Naive thymus-derived CD8-positive, alpha-beta T cell (primary cell): ENCODE measurements at regions not wholly inside any gene's neighbourhood (a gene's known extent, or its start where the extent isn't known, plus 50 kb on each side); places are given as distances from the start of the nearest gene placed in this dataset.

Experiments
- ATAC-seq, 2 donors: fragments of 150-1000 bp; cut with Tn5 transposase in 1 of 2; sonication (Bioruptor Pico), chemical (Tn5 transposase) in 1 of 2; 1 replicate in 1 of 2; 2 replicates in 1 of 2; pipeline ENCODE4 v1.10.0; 2021; ENCODE audit warnings: mild to moderate bottlenecking in 2 of 2, moderate library complexity in 2 of 2
- POLR2A ChIA-PET: fragments of 350-600 bp; sonication (Branson Sonifier 250); formaldehyde crosslinking; loops from one replicate; lab custom pipeline; 2021; ENCODE audit warnings: antibody characterized with exemption; lab: Charles Lee
- DNase-seq, 10 donors: peaks; one replicate each; pipeline versions ENCODE4 v3.0.0 to v3.0.0-alpha.2; 2020 to 2022
- H3K27ac Mint-ChIP-seq, 10 donors: one replicate each; pipeline ENCODE4 v1.8.0; 2020 to 2022; ENCODE audit warnings: mild to moderate bottlenecking in 10 of 10, mixed read lengths in 10 of 10, moderate library complexity in 4 of 10, inconsistent platforms in 1 of 10
- H3K27me3 Mint-ChIP-seq, 5 donors: one replicate each; pipeline ENCODE4 v1.8.0; 2021 to 2022; ENCODE audit warnings: mixed read lengths in 5 of 5
- H3K36me3 Mint-ChIP-seq, 3 donors: one replicate each; pipeline ENCODE4 v1.8.0; 2020 to 2022; ENCODE audit warnings: mixed read lengths in 3 of 3, mild to moderate bottlenecking in 2 of 3, inconsistent platforms in 1 of 3
- H3K4me1 Mint-ChIP-seq, 4 donors: one replicate each; pipeline ENCODE4 v1.8.0; 2021 to 2022; ENCODE audit warnings: mixed read lengths in 4 of 4
- H3K4me3 Mint-ChIP-seq, 10 donors: one replicate each; pipeline ENCODE4 v1.8.0; 2020 to 2022; ENCODE audit warnings: mild to moderate bottlenecking in 10 of 10, mixed read lengths in 10 of 10, moderate library complexity in 6 of 10, inconsistent platforms in 1 of 10
- H3K9me3 Mint-ChIP-seq, 9 donors: one replicate each; pipeline ENCODE4 v1.8.0; 2020 to 2022; ENCODE audit warnings: mixed read lengths in 9 of 9, mild to moderate bottlenecking in 3 of 9, inconsistent platforms in 1 of 9, moderate library complexity in 1 of 9

GRCh38 chr7:63008366-63008765 is 990.3 kb upstream of the ZNF722 start:
- H3K4me3 Mint-ChIP-seq = no peak overlapping the region
- H3K36me3 Mint-ChIP-seq = peaks cover 0 to 5% (median 0%) of the 10 kb centered on the region in 3 donors
- H3K27ac Mint-ChIP-seq = no peak overlapping the region
- POLR2A ChIA-PET = no interaction called here
- peaks cover 0 to 4% (median 0%) of the 10 kb centered on the region in 5 donors for H3K27me3 Mint-ChIP-seq
- peaks cover 0 to 27% (median 12%) of the 10 kb centered on the region in 9 donors for H3K9me3 Mint-ChIP-seq
- H3K4me1 Mint-ChIP-seq = no peaks in the 10 kb centered on the region
- ATAC-seq = no peak
- no peak for DNase-seq

GRCh38 chr7:63009771-63010170 is 988.9 kb upstream of the ZNF722 start:
- POLR2A ChIA-PET = no interaction called here
- DNase-seq (no peak), ATAC-seq (no peak)
- Mint-ChIP-seq H3K27me3 (peaks cover 0 to 4% (median 0%) of the 10 kb centered on the region in 5 donors), H3K4me3 (no peak overlapping the region), H3K27ac (no peak overlapping the region), H3K36me3 (peaks cover 0 to 8% (median 0%) of the 10 kb centered on the region in 3 donors), H3K9me3 (peaks cover 0 to 33% (median 17%) of the 10 kb centered on the region in 9 donors), H3K4me1 (no peaks in the 10 kb centered on the region)

GRCh38 chr7:63012633-63013183 is 985.9 kb upstream of the ZNF722 start:
- DNase-seq = no peak
- peaks cover 0 to 7% (median 0%) of the 10 kb centered on the region in 5 donors for H3K27me3 Mint-ChIP-seq
- H3K9me3 Mint-ChIP-seq = peaks cover 0 to 45% (median 28%) of the 10 kb centered on the region in 9 donors
- H3K27ac Mint-ChIP-seq = no peak overlapping the region
- POLR2A ChIA-PET = no interaction called here
- H3K4me1 Mint-ChIP-seq = no peaks in the 10 kb centered on the region
- ATAC-seq = no peak
- peaks cover 0 to 19% (median 0%) of the 10 kb centered on the region in 3 donors for H3K36me3 Mint-ChIP-seq
- no peak overlapping the region for H3K4me3 Mint-ChIP-seq

- peaks cover 0 to 19% (median 0%) of the 10 kb centered on the region in 3 donors for H3K36me3 Mint-ChIP-seq
- H3K4me3 Mint-ChIP-seq = no peak overlapping the region
- POLR2A ChIA-PET = no interaction called here
- peaks cover 0 to 7% (median 0%) of the 10 kb centered on the region in 5 donors for H3K27me3 Mint-ChIP-seq
- no peaks in the 10 kb centered on the region for H3K4me1 Mint-ChIP-seq
- ATAC-seq (no peak), DNase-seq (no peak)
- peaks cover 7 to 57% (median 35%) of the 10 kb centered on the region in 9 donors for H3K9me3 Mint-ChIP-seq
- H3K27ac Mint-ChIP-seq = no peak overlapping the region
These were observed 983.9 kb upstream of the ZNF722 start for GRCh38 chr7:63014792-63015191.

GRCh38 chr7:63023182-63023787 is 975.4 kb upstream of the ZNF722 start:
- POLR2A ChIA-PET = no interaction called here
- DNase-seq = no peak
- peaks cover 0 to 28% (median 2%) of the 10 kb centered on the region in 3 donors for H3K36me3 Mint-ChIP-seq

GRCh38 chr7:63024446-63024845 is 974.2 kb upstream of the ZNF722 start:
- Mint-ChIP-seq H3K4me1 (no peaks in the 10 kb centered on the region), H3K27me3 (peaks cover 0 to 8% (median 0%) of the 10 kb centered on the region in 5 donors), H3K4me3 (no peak overlapping the region), H3K36me3 (peaks cover 0 to 28% (median 2%) of the 10 kb centered on the region in 3 donors), H3K9me3 (peaks cover 5 to 59% (median 28%) of the 10 kb centered on the region in 9 donors), H3K27ac (peak overlapping the region in 1 of 10 donors; percentile 10)
- ATAC-seq = no peak
- no peak for DNase-seq
- POLR2A ChIA-PET = no interaction called here

More at GRCh38 chr7:63023182-63023787, 975.4 kb upstream of the ZNF722 start:
- Mint-ChIP-seq H3K27ac (no peak overlapping the region), H3K9me3 (peaks cover 8 to 54% (median 28%) of the 10 kb centered on the region in 9 donors), H3K4me3 (no peak overlapping the region), H3K27me3 (peaks cover 0 to 8% (median 0%) of the 10 kb centered on the region in 5 donors), H3K4me1 (no peaks in the 10 kb centered on the region)
- ATAC-seq = no peak

GRCh38 chr7:63025815-63026214 is 972.8 kb upstream of the ZNF722 start:
- H3K27ac Mint-ChIP-seq = no peak overlapping the region
- H3K36me3 Mint-ChIP-seq = peaks cover 0 to 33% (median 2%) of the 10 kb centered on the region in 3 donors
- H3K9me3 Mint-ChIP-seq = peaks cover 5 to 69% (median 24%) of the 10 kb centered on the region in 9 donors
- DNase-seq (no peak), ATAC-seq (no peak)
- H3K4me3 Mint-ChIP-seq = no peak overlapping the region
- POLR2A ChIA-PET = no interaction called here
- H3K27me3 Mint-ChIP-seq = peaks cover 0 to 8% (median 0%) of the 10 kb centered on the region in 5 donors
- no peaks in the 10 kb centered on the region for H3K4me1 Mint-ChIP-seq

- Mint-ChIP-seq H3K27ac (no peak overlapping the region), H3K27me3 (peaks cover 0 to 8% (median 0%) of the 10 kb centered on the region in 5 donors), H3K9me3 (peaks cover 5 to 70% (median 32%) of the 10 kb centered on the region in 9 donors), H3K4me3 (no peak overlapping the region), H3K36me3 (peaks cover 0 to 33% (median 2%) of the 10 kb centered on the region in 3 donors), H3K4me1 (no peaks in the 10 kb centered on the region)
- DNase-seq (no peak), ATAC-seq (no peak)
- POLR2A ChIA-PET = no interaction called here
These were observed 971.6 kb upstream of the ZNF722 start for GRCh38 chr7:63027075-63027474.

- POLR2A ChIA-PET = no interaction called here
- no peak overlapping the region for H3K27ac Mint-ChIP-seq
- ATAC-seq (no peak), DNase-seq (no peak)
- peaks cover 0 to 8% (median 0%) of the 10 kb centered on the region in 5 donors for H3K27me3 Mint-ChIP-seq
- H3K9me3 Mint-ChIP-seq = peaks cover 5 to 70% (median 28%) of the 10 kb centered on the region in 9 donors
- peaks cover 0 to 28% (median 2%) of the 10 kb centered on the region in 3 donors for H3K36me3 Mint-ChIP-seq
- no peaks in the 10 kb centered on the region for H3K4me1 Mint-ChIP-seq
- H3K4me3 Mint-ChIP-seq = no peak overlapping the region
These were observed 970.1 kb upstream of the ZNF722 start for GRCh38 chr7:63028376-63029206.

- Mint-ChIP-seq H3K9me3 (peaks cover 6 to 65% (median 30%) of the 10 kb centered on the region in 9 donors), H3K27me3 (peaks cover 0 to 7% (median 0%) of the 10 kb centered on the region in 5 donors), H3K4me1 (no peaks in the 10 kb centered on the region), H3K36me3 (peaks cover 0 to 24% (median 2%) of the 10 kb centered on the region in 3 donors), H3K4me3 (no peak overlapping the region), H3K27ac (no peak overlapping the region)
- POLR2A ChIA-PET = no interaction called here
- DNase-seq (no peak), ATAC-seq (no peak)
These were observed 969.5 kb upstream of the ZNF722 start for GRCh38 chr7:63029207-63029522.

- DNase-seq (no peak), ATAC-seq (no peak)
- H3K27me3 Mint-ChIP-seq = peaks cover 0 to 3% (median 0%) of the 10 kb centered on the region in 5 donors
- no peak overlapping the region for H3K4me3 Mint-ChIP-seq
- no peak overlapping the region for H3K27ac Mint-ChIP-seq
- H3K36me3 Mint-ChIP-seq = peaks cover 0 to 15% (median 0%) of the 10 kb centered on the region in 3 donors
- peaks cover 6 to 62% (median 21%) of the 10 kb centered on the region in 9 donors for H3K9me3 Mint-ChIP-seq
- POLR2A ChIA-PET = no interaction called here
- no peaks in the 10 kb centered on the region for H3K4me1 Mint-ChIP-seq
These were observed 968.6 kb upstream of the ZNF722 start for GRCh38 chr7:63030061-63030460.

- POLR2A ChIA-PET = no interaction called here
- H3K27me3 Mint-ChIP-seq = no peaks in the 10 kb centered on the region
- DNase-seq (no peak), ATAC-seq (no peak)
- H3K4me1 Mint-ChIP-seq = no peaks in the 10 kb centered on the region
- H3K9me3 Mint-ChIP-seq = peaks cover 7 to 68% (median 27%) of the 10 kb centered on the region in 9 donors
- H3K36me3 Mint-ChIP-seq = peaks cover 0 to 14% (median 0%) of the 10 kb centered on the region in 3 donors
- no peak overlapping the region for H3K4me3 Mint-ChIP-seq
- no peak overlapping the region for H3K27ac Mint-ChIP-seq
These were observed 966.7 kb upstream of the ZNF722 start for GRCh38 chr7:63031838-63032436.
